Loucy (cell line): ENCODE measurements at regions not wholly inside any gene's neighbourhood (a gene's known extent, or its start where the extent isn't known, plus 50 kb on each side); places are given as distances from the start of the nearest gene placed in this dataset.

Experiments
- H2AFZ ChIP-seq: fragments of 200-600 bp; sonication (generic); 2 replicates; pipeline ENCODE4 v1.6.0; 2016; ENCODE audit warnings: antibody characterized with exemption, mild to moderate bottlenecking, low read length, moderate library complexity
- H3F3A ChIP-seq: fragments of 200-600 bp; 2 replicates; pipeline ENCODE4 v1.6.0; 2016; ENCODE audit warnings: antibody characterized with exemption, low read depth, mild to moderate bottlenecking
- H3K27me3 ChIP-seq: fragments of 200-600 bp; sonication (generic); 2 replicates; pipeline ENCODE4 v1.6.1; 2014; ENCODE audit warnings: low read length, mild to moderate bottlenecking; ENCODE audit not compliant: insufficient read depth, poor library complexity, severe bottlenecking
- H3K36me3 ChIP-seq: fragments of 200-600 bp; sonication (generic); 2 replicates; pipeline ENCODE4 v1.6.1; 2016; ENCODE audit warnings: low read length; ENCODE audit not compliant: insufficient read depth
- H3K4me1 ChIP-seq: fragments of 200-600 bp; sonication (generic); 2 replicates; pipeline ENCODE4 v1.5.1; 2014; ENCODE audit warnings: low read length, mild to moderate bottlenecking; ENCODE audit not compliant: insufficient read depth, poor library complexity, severe bottlenecking
- H3K4me2 ChIP-seq: fragments of 200-600 bp; sonication (generic); 2 replicates; pipeline ENCODE4 v1.6.0; 2014; ENCODE audit warnings: antibody characterized with exemption, low read length, low read depth, mild to moderate bottlenecking; ENCODE audit not compliant: poor library complexity, severe bottlenecking
- H3K4me3 ChIP-seq: fragments of 200-600 bp; sonication (generic); 2 replicates; pipeline ENCODE4 v1.5.1; 2014; ENCODE audit warnings: low read length, mild to moderate bottlenecking, mixed read lengths; ENCODE audit not compliant: poor library complexity, severe bottlenecking
- H3K79me2 ChIP-seq: fragments of 200-600 bp; sonication (generic); 2 replicates; pipeline ENCODE4 v1.6.1; 2014; ENCODE audit warnings: low read length; ENCODE audit not compliant: insufficient read depth
- H3K9ac ChIP-seq: fragments of 200-600 bp; sonication (generic); 2 replicates; pipeline ENCODE4 v1.6.0; 2014; ENCODE audit warnings: mild to moderate bottlenecking, low read depth, low read length, moderate library complexity; ENCODE audit not compliant: poor library complexity, severe bottlenecking
- H3K9me2 ChIP-seq: fragments of 200-600 bp; sonication (generic); replicated peaks from 2 replicates; pipeline ENCODE4 v1.6.1; 2016; ENCODE audit warnings: low read depth, low read length, mixed read lengths
- H3K9me3 ChIP-seq: fragments of 200-600 bp; sonication (generic); 2 replicates; pipeline ENCODE4 v1.6.1; 2014; ENCODE audit warnings: mild to moderate bottlenecking, antibody characterized with exemption, low read length, low read depth; ENCODE audit not compliant: insufficient read depth
- H4K20me1 ChIP-seq: fragments of 200-600 bp; sonication (generic); 2 replicates; pipeline ENCODE4 v1.6.0; 2014; ENCODE audit warnings: antibody characterized with exemption, low read length, mild to moderate bottlenecking; ENCODE audit not compliant: insufficient read depth, poor library complexity, severe bottlenecking
- CTCF ChIP-seq: fragments of 200-600 bp; sonication (generic); conservative IDR thresholded peaks from 2 replicates; pipeline ENCODE4 v1.5.1; 2014; ENCODE audit warnings: mild to moderate bottlenecking, antibody characterized with exemption, low read length
- EZH2phosphoT487 ChIP-seq: fragments of 200-600 bp; IDR thresholded peaks from 2 replicates; pipeline ENCODE4 v1.6.1; 2018; ENCODE audit warnings: antibody characterized with exemption, mild to moderate bottlenecking, moderate library complexity, borderline replicate concordance

- Histone ChIP-seq H3K4me1 (no peaks in the 10 kb centered on the region), H4K20me1 (no peaks in the 10 kb centered on the region), H3K4me3 (no peak overlapping the region), H3K9ac (no peak overlapping the region), H3K27me3 (no peaks in the 10 kb centered on the region), H2AFZ (no peak overlapping the region), H3K36me3 (no peaks in the 10 kb centered on the region), H3F3A (no peaks in the 10 kb centered on the region), H3K79me2 (no peaks in the 10 kb centered on the region), H3K4me2 (no peak overlapping the region), H3K9me3 (no peaks in the 10 kb centered on the region), H3K9me2 (no peaks in the 10 kb centered on the region)
- TF ChIP-seq EZH2phosphoT487 (no peak), CTCF (no peak)
These were observed 120.1 kb downstream of the BMP4 start for GRCh38 chr14:53836551-53836950.

- Histone ChIP-seq H3K27me3 (no peaks in the 10 kb centered on the region), H3K36me3 (no peaks in the 10 kb centered on the region), H3K9me2 (no peaks in the 10 kb centered on the region), H2AFZ (no peak overlapping the region), H3K4me3 (no peak overlapping the region), H3K9ac (no peak overlapping the region), H3K9me3 (no peaks in the 10 kb centered on the region), H3K79me2 (no peaks in the 10 kb centered on the region), H3K4me1 (no peaks in the 10 kb centered on the region), H3K4me2 (no peak overlapping the region), H4K20me1 (no peaks in the 10 kb centered on the region), H3F3A (no peaks in the 10 kb centered on the region)
- TF ChIP-seq CTCF (no peak), EZH2phosphoT487 (no peak)
These were observed 127.8 kb downstream of the BMP4 start for GRCh38 chr14:53828820-53829219.

- Histone ChIP-seq H3K79me2 (no peaks in the 10 kb centered on the region), H4K20me1 (no peaks in the 10 kb centered on the region), H3K27me3 (no peaks in the 10 kb centered on the region), H3K4me3 (no peak overlapping the region), H3K4me2 (no peak overlapping the region), H2AFZ (no peak overlapping the region), H3K36me3 (no peaks in the 10 kb centered on the region), H3K9me2 (no peaks in the 10 kb centered on the region), H3F3A (no peaks in the 10 kb centered on the region), H3K9ac (no peak overlapping the region), H3K9me3 (no peaks in the 10 kb centered on the region), H3K4me1 (no peaks in the 10 kb centered on the region)
- TF ChIP-seq EZH2phosphoT487 (no peak), CTCF (no peak)
These were observed 132.6 kb downstream of the BMP4 start for GRCh38 chr14:53824061-53824460.
